ENCODE measurements at regions not wholly inside any gene's neighbourhood (a gene's known extent, or its start where the extent isn't known, plus 50 kb on each side); places are given as distances from the start of the nearest gene placed in this dataset.
"Not testable (repeated sequence)": the region's sequence is repeated elsewhere in the genome, so short reads cannot be mapped to it uniquely, and the experiment has no call there.

- TF ChIP-seq CTCF (IDR thresholded peaks at IDR 0.05; ENCODE audit: insufficient read depth, low read depth, low read length): no peak
- no peak for DNase-seq (ENCODE audit: low read depth)
- H3K4me3 ChIP-seq (ENCODE audit: low read depth, low read length): no peak overlapping the region
These were observed 208.1 kb upstream of the REG3G start for GRCh38 chr2:78817430-78817829.

- no peak for TF ChIP-seq CTCF (IDR thresholded peaks at IDR 0.05; ENCODE audit: insufficient read depth, low read depth, low read length)
- H3K4me3 ChIP-seq (ENCODE audit: low read depth, low read length): no peak overlapping the region
- DNase-seq (ENCODE audit: low read depth): no peak
These were observed 193.0 kb upstream of the REG3G start for GRCh38 chr2:78832481-78832880.

- no peak for TF ChIP-seq CTCF (IDR thresholded peaks at IDR 0.05; ENCODE audit: insufficient read depth, low read depth, low read length)
- no peak overlapping the region for H3K4me3 ChIP-seq (ENCODE audit: low read depth, low read length)
- no peak for DNase-seq (ENCODE audit: low read depth)
These were observed 186.2 kb upstream of the REG3G start for GRCh38 chr2:78839259-78839658.

- DNase-seq (ENCODE audit: low read depth); H3K4me3 ChIP-seq (ENCODE audit: low read depth, low read length): not testable (repeated sequence)
These were observed 185.2 kb upstream of the REG3G start for GRCh38 chr2:78840311-78840710.

- H3K4me3 ChIP-seq (ENCODE audit: low read depth, low read length): no peak overlapping the region
- no peak for DNase-seq (ENCODE audit: low read depth)
- no peak for TF ChIP-seq CTCF (IDR thresholded peaks at IDR 0.05; ENCODE audit: insufficient read depth, low read depth, low read length)
These were observed 179.8 kb upstream of the REG3G start for GRCh38 chr2:78845664-78846185.

- no peak for TF ChIP-seq CTCF (IDR thresholded peaks at IDR 0.05; ENCODE audit: insufficient read depth, low read depth, low read length)
- no peak for DNase-seq (ENCODE audit: low read depth)
- no peak overlapping the region for H3K4me3 ChIP-seq (ENCODE audit: low read depth, low read length)
These were observed 164.0 kb upstream of the REG3G start for GRCh38 chr2:78861546-78861945.

- no peak for DNase-seq (ENCODE audit: low read depth)
- H3K4me3 ChIP-seq (ENCODE audit: low read depth, low read length): no peak overlapping the region
- TF ChIP-seq CTCF (IDR thresholded peaks at IDR 0.05; ENCODE audit: insufficient read depth, low read depth, low read length): no peak
These were observed 161.3 kb upstream of the REG3G start for GRCh38 chr2:78864205-78864604.

Measured in fibroblast of villous mesenchyme (primary cell).